ENCODE measurements at regions not wholly inside any gene's neighbourhood (a gene's known extent, or its start where the extent isn't known, plus 50 kb on each side); places are given as distances from the start of the nearest gene placed in this dataset.
A peak's percentile ranks its signal among the peaks of the same experiment; 100 is the strongest.

- DNase-seq: no peak
Measured at GRCh38 chr20:58162986-58163385, 65.5 kb downstream of the ANKRD60 start.

GRCh38 chr20:58161192-58161591 lies 67.3 kb downstream of the ANKRD60 start:
- DNase-seq: no peak

GRCh38 chr20:58160451-58161061 lies 67.9 kb downstream of the ANKRD60 start:
- DNase-seq: no peak

GRCh38 chr20:58155148-58155925 lies 73.1 kb downstream of the ANKRD60 start:
- no peak for DNase-seq

GRCh38 chr20:58154113-58154512 lies 74.3 kb downstream of the ANKRD60 start:
- no peak for DNase-seq

- no peak for DNase-seq
Measured at GRCh38 chr20:58153121-58153520, 75.3 kb downstream of the ANKRD60 start.

- no peak for DNase-seq
Measured at GRCh38 chr20:58150772-58151171, 77.7 kb downstream of the ANKRD60 start.

GRCh38 chr20:58149437-58150091 lies 78.9 kb downstream of the ANKRD60 start:
- DNase-seq: no peak

- no peak for DNase-seq
Measured at GRCh38 chr20:58148891-58149290, 79.6 kb downstream of the ANKRD60 start.

- DNase-seq: no peak
Measured at GRCh38 chr20:58147628-58148370, 80.7 kb downstream of the ANKRD60 start.

GRCh38 chr20:58146746-58147140 lies 81.7 kb downstream of the ANKRD60 start:
- peak; percentile 10 for DNase-seq

GRCh38 chr20:58146081-58146745 lies 82.2 kb downstream of the ANKRD60 start:
- DNase-seq: no peak

- DNase-seq: peak; percentile 50
Measured at GRCh38 chr20:58145506-58146080, 82.9 kb downstream of the ANKRD60 start.

- DNase-seq: peak; percentile 23
Measured at GRCh38 chr20:58144096-58144495, 84.4 kb downstream of the ANKRD60 start.

- DNase-seq: peak; percentile 34
Measured at GRCh38 chr20:58143531-58143930, 84.9 kb downstream of the ANKRD60 start.

- peak; percentile 38 for DNase-seq
Measured at GRCh38 chr20:58142843-58143185, 85.6 kb downstream of the ANKRD60 start.

GRCh38 chr20:58141971-58142842 lies 86.2 kb downstream of the ANKRD60 start:
- peak; percentile 40 for DNase-seq

- no peak for DNase-seq
Measured at GRCh38 chr20:58141496-58141895, 87.0 kb downstream of the ANKRD60 start.

GRCh38 chr20:58140787-58141425 lies 87.5 kb downstream of the ANKRD60 start:
- DNase-seq: peak; percentile 22

GRCh38 chr20:58139849-58140786 lies 88.3 kb downstream of the ANKRD60 start:
- DNase-seq: peak; percentile 31

Measured in islet precursor cell (in vitro differentiated cells).